ENCODE measurements at regions not wholly inside any gene's neighbourhood (a gene's known extent, or its start where the extent isn't known, plus 50 kb on each side); places are given as distances from the start of the nearest gene placed in this dataset.

GRCh38 chr1:238488401-238488800, 597.7 kb upstream of the ZP4 start:
- no peak for DNase-seq
- no peak overlapping the region for H2AFZ ChIP-seq (ENCODE audit: insufficient read depth, low read depth, low read length, poor library complexity, severe bottlenecking)
- no peak overlapping the region for H3K4me3 Mint-ChIP-seq
- H3K36me3 ChIP-seq (replicated peaks in 1 of 2; ENCODE audit: control extremely low read depth in 1 of 2, control insufficient read depth in 1 of 2, extremely low read depth in 1 of 2, insufficient read depth in 2 of 2, low read length in 1 of 2), result no peaks in the 10 kb centered on the region
- H3K4me1 ChIP-seq (ENCODE audit: control insufficient read depth in 2 of 2, insufficient read depth in 2 of 2, low read length in 2 of 2), result no peaks in the 10 kb centered on the region
- H3K79me2 ChIP-seq (ENCODE audit: control insufficient read depth, insufficient read depth, low read length), result no peaks in the 10 kb centered on the region
- no peak overlapping the region for H3K9ac ChIP-seq (ENCODE audit: low read length)
- 58% methylated on average over 2 of the region's 2 CpGs for WGBS (ENCODE audit: insufficient coverage)
- H3K4me3 ChIP-seq (ENCODE audit: control extremely low read depth in 1 of 5, extremely low read depth in 1 of 5, insufficient read depth in 1 of 5, low read depth in 2 of 5, low read length in 4 of 5), result no peak overlapping the region
- H3K4me2 ChIP-seq (replicated peaks; ENCODE audit: low read depth, low read length, poor library complexity, severe bottlenecking), result no peak overlapping the region
- no peak for TF ChIP-seq CTCF (IDR thresholded peaks at IDR 0.05)
- no peak for TF ChIP-seq EZH2 (IDR thresholded peaks at IDR 0.05; ENCODE audit: borderline replicate concordance, insufficient read depth, low read depth, low read length, poor library complexity, severe bottlenecking)
- no peaks in the 10 kb centered on the region for H4K20me1 ChIP-seq (ENCODE audit: control insufficient read depth, insufficient read depth, low read length, poor library complexity, severe bottlenecking)
- CTCF ChIA-PET, result no interaction called here
- H3K9me3 ChIP-seq (ENCODE audit: control extremely low read depth in 1 of 3, control insufficient read depth in 2 of 3, insufficient read depth in 1 of 3, low read length in 2 of 3), result peaks cover 0 to 9% (median 0%) of the 10 kb centered on the region in 3 donors
- no peaks in the 10 kb centered on the region for H3K27me3 Mint-ChIP-seq
- H3K27ac Mint-ChIP-seq, result no peak overlapping the region
- no peaks in the 10 kb centered on the region for H3K27me3 ChIP-seq (replicated peaks in 1 of 4; ENCODE audit: control extremely low read depth in 1 of 4, control insufficient read depth in 3 of 4, insufficient read depth in 4 of 4, low read length in 3 of 4)
- no peak overlapping the region for H3K27ac ChIP-seq (ENCODE audit: low read length in 2 of 2)
- intact Hi-C loops (cut with micrococcal nuclease), result no loop called here
- no peaks in the 10 kb centered on the region for H3K4me1 Mint-ChIP-seq
- no peaks in the 10 kb centered on the region for H3K9me3 Mint-ChIP-seq (ENCODE audit: insufficient read depth)
- POLR2A ChIA-PET, result no interaction called here
- ATAC-seq (ENCODE audit: low read depth), result no peak

- no peak overlapping the region for H3K27ac Mint-ChIP-seq
- H3K4me1 ChIP-seq (ENCODE audit: control insufficient read depth in 2 of 2, insufficient read depth in 2 of 2, low read length in 2 of 2), result no peaks in the 10 kb centered on the region
- no peaks in the 10 kb centered on the region for H3K79me2 ChIP-seq (ENCODE audit: control insufficient read depth, insufficient read depth, low read length)
- H3K27me3 ChIP-seq (replicated peaks in 1 of 4; ENCODE audit: control extremely low read depth in 1 of 4, control insufficient read depth in 3 of 4, insufficient read depth in 4 of 4, low read length in 3 of 4), result no peaks in the 10 kb centered on the region
- H3K27ac ChIP-seq (ENCODE audit: low read length in 2 of 2), result no peak overlapping the region
- H3K4me1 Mint-ChIP-seq, result no peaks in the 10 kb centered on the region
- intact Hi-C loops (cut with micrococcal nuclease), result no loop called here
- H3K27me3 Mint-ChIP-seq, result no peaks in the 10 kb centered on the region
- H3K9me3 Mint-ChIP-seq (ENCODE audit: insufficient read depth), result no peaks in the 10 kb centered on the region
- H3K9me3 ChIP-seq (ENCODE audit: control extremely low read depth in 1 of 3, control insufficient read depth in 2 of 3, insufficient read depth in 1 of 3, low read length in 2 of 3), result peaks cover 0 to 9% (median 0%) of the 10 kb centered on the region in 3 donors
- TF ChIP-seq CTCF (IDR thresholded peaks at IDR 0.05) (no peak), EZH2 (IDR thresholded peaks at IDR 0.05; ENCODE audit: borderline replicate concordance, insufficient read depth, low read depth, low read length, poor library complexity, severe bottlenecking) (no peak)
- no peak overlapping the region for H3K4me3 Mint-ChIP-seq
- DNase-seq, result no peak
- no peak overlapping the region for H3K4me2 ChIP-seq (replicated peaks; ENCODE audit: low read depth, low read length, poor library complexity, severe bottlenecking)
- POLR2A ChIA-PET, result no interaction called here
- H2AFZ ChIP-seq (ENCODE audit: insufficient read depth, low read depth, low read length, poor library complexity, severe bottlenecking), result no peak overlapping the region
- no peak overlapping the region for H3K4me3 ChIP-seq (ENCODE audit: control extremely low read depth in 1 of 5, extremely low read depth in 1 of 5, insufficient read depth in 1 of 5, low read depth in 2 of 5, low read length in 4 of 5)
- H3K9ac ChIP-seq (ENCODE audit: low read length), result no peak overlapping the region
- H3K36me3 ChIP-seq (replicated peaks in 1 of 2; ENCODE audit: control extremely low read depth in 1 of 2, control insufficient read depth in 1 of 2, extremely low read depth in 1 of 2, insufficient read depth in 2 of 2, low read length in 1 of 2), result no peaks in the 10 kb centered on the region
- CTCF ChIA-PET, result no interaction called here
- WGBS (ENCODE audit: insufficient coverage), result 100% methylated on average over 1 of the region's 1 CpG
- H4K20me1 ChIP-seq (ENCODE audit: control insufficient read depth, insufficient read depth, low read length, poor library complexity, severe bottlenecking), result no peaks in the 10 kb centered on the region
- no peak for ATAC-seq (ENCODE audit: low read depth)
Measured at GRCh38 chr1:238487931-238488330, 597.2 kb upstream of the ZP4 start.

All from B cell (primary cell).